NCI-H510A treated with DMSO at 0.1 percent for 48 hours (cell line): ENCODE measurements at regions not wholly inside any gene's neighbourhood (a gene's known extent, or its start where the extent isn't known, plus 50 kb on each side); places are given as distances from the start of the nearest gene placed in this dataset.
"Not testable (repeated sequence)": the region's sequence is repeated elsewhere in the genome, so short reads cannot be mapped to it uniquely, and the experiment has no call there.

Experiments used
- DNase-seq: peaks from one replicate; lab custom pipeline; 2025; lab: John Stamatoyannopoulos, UW

- no peak for DNase-seq
Observed at GRCh38 chr13:76349700-76350099, 536.5 kb downstream of the KCTD12 start.

DNA sequence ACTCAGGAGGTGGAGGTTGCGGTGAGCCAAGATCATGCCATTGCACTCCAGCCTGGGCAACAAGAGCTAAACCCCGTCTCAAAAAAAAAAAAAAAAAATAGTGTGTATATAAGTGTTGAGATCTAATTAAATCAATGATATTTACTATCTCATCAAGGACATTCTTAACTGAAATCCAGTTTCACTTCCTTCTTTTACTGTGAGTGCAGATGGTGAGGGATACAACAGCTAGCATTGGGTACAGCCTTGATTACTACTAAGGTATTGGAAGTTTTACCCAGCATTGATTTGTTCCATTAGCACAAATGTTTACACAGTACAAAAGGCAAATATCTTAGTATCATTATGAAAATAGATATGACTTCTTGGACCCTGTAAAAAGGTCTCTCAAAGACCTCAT lies 546.6 kb downstream of the KCTD12 start:
- DNase-seq = no peak

DNA sequence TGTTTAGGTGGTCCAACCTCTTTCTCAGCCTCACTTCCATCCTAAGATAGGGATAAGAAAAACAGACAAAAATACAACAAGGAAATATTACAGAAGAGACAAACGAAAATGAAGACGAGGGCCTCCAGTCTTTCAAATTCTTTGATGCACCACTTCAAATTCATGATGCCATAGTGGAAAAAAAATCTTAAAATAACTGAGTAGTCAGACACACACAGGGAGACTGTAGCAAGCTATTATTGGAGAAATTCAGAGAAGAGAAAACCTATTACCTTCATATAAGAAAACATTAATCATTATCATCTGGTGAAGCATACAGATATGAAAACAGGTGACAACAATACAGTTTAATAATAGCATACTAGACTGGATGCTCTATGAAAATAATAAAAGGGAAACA lies 548.2 kb downstream of the KCTD12 start:
- no peak for DNase-seq

DNA sequence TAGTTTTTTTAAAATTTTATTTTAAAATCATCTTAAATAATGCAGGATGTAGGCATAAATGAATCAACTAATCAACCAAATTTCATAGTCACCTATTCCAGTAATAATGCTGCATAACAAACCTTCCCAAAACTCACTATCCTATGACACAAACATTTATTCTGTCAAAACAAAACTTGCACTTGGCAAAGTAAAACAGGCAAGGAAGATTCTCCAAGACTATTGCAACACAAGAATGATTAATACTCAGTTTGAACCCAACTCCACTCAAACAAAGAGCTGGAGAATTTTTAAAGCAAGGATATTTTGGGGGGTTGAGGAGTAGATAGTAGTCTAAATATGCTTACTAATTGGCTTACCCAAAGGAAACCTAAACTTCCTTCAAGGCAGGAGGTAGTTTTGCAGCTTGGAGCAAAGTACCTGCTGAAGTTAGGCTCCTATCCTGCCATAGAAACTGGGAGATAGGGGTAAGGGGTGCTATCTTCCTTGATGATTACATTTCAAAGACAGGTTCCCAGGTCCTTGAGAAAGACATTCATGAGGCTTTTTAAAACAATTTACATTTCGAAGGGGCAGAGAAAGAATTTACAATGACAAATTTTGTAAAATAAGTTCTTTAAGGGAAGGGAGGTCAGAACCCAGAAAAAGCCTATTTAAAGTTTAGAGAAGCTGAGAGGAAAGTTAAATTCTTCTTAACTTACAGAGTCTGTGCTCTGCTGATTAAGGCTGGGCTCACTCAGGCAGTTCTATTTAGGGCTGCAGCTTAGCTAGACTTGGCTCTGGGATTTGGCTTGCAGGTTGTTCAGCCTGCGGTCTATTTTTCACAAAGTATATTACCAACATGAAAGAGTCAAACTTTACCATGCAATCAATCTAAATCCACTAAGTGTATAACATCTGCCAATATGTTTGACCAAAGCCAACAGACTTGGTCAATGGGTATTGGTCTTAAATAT lies 549.0 kb downstream of the KCTD12 start:
- no peak for DNase-seq

DNA sequence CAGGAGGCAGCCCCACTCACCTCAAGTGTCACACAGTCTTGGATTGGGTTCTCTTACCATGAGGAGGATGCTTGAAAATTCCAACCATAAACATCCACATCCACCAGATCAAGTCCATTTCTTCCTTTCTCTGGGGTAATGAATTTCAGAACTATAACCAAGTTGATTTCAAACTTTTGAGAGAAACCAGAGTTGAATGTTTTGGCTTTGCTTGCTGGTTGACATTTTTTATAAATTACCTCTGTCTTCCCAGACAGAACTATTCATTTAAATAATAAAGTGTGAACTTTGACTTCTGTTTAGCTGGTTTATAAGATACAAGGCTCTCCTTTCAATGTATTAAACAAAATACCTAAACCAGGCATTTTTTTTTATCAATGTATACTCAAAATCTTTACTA lies 550.7 kb downstream of the KCTD12 start:
- no peak for DNase-seq

DNA sequence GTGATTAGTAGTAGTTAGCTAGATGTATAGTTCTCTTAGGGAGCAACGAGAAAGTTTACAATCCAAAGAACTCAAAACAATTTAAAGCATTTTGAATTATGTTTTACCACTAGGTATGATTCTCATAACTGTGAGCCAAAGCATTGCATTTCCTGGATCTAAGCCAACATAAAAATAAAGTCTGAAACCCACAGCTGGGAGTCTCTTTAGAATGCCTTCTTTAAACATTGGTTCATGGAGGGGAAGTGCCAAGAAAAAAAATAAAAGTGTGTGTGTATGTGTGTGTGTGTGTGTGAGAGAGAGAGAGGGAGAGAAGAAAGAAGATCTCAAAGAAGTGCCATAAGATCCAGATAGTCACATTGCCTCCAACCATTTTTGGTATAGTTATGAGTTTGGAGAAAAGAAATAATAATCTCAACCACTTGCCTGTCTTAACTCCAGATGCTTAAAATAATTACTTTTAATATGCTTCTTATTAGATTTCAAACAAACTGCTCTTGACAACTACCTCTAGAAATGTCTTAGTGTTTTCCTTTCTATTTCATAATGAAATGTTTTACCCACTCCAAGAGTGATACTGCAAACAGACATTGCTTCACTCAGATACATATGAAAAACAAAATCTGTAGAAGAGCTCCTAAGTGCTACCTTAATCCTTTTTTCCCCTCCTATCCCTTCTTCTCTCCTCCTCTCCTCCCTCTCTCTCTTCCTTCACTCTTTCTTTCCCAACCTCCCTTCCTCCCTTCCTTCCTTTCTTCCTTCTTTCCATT lies 554.1 kb downstream of the KCTD12 start:
- no peak for DNase-seq

DNA sequence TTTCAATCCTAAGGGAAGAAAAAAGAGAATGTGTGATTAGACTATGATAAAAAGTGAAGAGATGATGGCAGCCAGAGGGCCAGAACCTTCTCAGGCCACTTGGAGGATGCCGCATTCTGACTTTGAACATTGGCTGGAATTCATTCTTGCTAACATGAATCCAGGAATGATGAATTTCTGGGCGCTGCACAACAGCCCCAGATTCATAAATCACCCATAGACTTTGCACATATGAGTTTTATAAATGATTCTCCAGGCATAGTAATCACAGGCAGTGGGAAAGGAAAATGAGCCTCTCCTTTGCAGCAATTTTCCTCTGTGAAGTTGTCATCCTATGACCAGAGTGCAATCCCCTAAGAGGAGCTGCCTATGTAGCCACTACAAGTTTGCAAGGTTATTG lies 555.4 kb downstream of the KCTD12 start:
- no peak for DNase-seq

DNA sequence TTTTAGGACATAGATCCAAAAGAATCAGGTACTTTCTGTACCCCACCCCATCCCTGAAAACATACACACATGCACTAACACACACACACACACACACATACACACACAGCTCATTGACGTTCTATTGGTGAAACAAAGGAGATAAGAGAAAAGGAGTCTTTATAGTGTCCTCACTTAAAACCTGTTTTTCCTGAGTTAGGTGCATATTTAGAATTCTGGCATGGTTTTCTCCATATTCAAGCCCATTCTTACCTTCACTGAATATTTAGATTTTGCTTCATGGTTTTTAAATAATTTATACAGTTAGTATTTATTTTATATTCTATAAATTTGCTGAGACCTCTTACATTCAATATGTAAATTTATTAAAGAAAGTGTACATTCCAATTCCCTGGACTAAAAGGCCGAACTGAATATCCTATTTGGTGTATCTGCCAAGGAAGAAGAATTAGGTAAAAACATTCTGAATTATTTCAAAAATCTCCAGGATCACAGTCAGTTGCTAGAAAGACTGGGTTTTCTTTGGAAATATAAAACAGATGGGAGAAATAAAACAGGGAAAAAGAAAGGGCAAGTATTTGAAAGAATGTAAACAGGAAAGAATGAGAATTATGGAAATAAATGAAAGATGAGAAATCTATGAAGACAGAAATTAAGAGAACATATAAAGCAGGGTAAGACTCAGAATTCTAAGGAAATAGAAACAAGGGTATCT lies 556.2 kb downstream of the KCTD12 start:
- no peak for DNase-seq

GRCh38 chr13:76329004-76329403 lies 557.2 kb downstream of the KCTD12 start:
- DNase-seq = no peak

- DNase-seq = no peak
Observed at GRCh38 chr13:76326343-76326742, 559.9 kb downstream of the KCTD12 start.

DNA sequence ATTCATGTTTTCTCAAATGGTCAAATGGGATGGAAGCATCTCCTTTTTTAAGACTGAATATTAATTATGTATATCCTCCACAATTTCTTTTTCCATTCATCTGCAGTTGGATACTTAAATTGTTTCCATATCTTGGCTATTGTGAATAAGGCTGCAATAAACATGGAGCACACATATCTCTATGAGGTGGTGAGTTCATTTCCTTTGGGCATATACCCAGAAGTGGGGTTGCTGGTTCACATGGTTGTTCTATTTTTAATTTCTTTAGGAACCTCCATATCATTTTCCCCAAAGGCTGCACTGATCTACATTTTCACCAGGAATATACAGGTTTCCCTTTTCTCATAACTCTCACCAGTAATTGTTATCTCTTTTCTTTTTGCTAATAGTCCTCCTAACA lies 566.3 kb downstream of the KCTD12 start:
- DNase-seq = no peak

- no peak for DNase-seq
Observed at GRCh38 chr13:76316998-76317527, 569.1 kb downstream of the KCTD12 start.

- DNase-seq = no peak
Observed at GRCh38 chr13:76314495-76314894, 571.7 kb downstream of the KCTD12 start.

DNA sequence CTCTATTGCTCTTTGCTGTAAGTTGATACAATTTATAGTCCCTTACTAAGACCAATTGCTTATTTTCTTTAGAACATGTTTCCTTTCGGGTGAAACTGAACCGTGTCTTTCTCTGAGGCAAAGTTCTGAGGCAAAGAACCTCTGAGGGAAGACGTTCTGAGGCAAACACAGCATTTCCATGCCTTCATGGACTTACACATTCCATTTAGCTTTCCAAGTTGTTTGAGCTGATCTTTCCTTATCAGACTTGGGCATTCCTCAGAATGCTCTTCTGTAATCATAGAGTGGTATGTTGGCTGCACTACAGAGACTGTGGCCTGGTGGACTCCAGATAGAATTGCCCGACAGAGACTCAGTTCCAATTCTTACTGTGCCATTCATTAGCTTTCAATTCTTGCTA lies 579.1 kb downstream of the KCTD12 start:
- DNase-seq = no peak

DNA sequence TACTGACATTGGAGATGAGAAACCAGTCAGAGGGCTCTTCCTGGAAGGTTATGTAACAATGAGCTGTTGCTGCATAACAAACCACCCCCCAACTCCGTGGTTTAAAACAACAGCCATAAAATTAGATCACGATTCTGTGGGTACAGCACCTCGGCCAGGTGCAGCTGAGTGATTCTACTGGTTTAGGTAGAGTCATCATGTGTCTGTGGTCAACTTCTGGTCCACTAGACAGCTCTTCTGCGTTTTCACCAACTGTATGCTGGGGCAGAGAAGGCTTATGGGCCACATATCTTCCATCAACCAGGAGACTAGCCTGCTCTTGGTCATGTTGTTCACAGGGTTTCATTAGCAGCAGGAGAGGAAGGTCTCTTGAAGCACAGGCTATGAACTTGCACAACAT lies 585.5 kb downstream of the KCTD12 start:
- DNase-seq = no peak

GRCh38 chr13:76297331-76297730 lies 588.9 kb downstream of the KCTD12 start:
- no peak for DNase-seq

- no peak for DNase-seq
Observed at GRCh38 chr13:76296751-76297150, 589.5 kb downstream of the KCTD12 start.

- not testable (repeated sequence) for DNase-seq
Observed at GRCh38 chr13:76295020-76295419, 591.2 kb downstream of the KCTD12 start.

GRCh38 chr13:76293751-76294150 lies 592.5 kb downstream of the KCTD12 start:
- DNase-seq = no peak

GRCh38 chr13:76293346-76293745 lies 592.9 kb downstream of the KCTD12 start:
- DNase-seq = no peak

DNA sequence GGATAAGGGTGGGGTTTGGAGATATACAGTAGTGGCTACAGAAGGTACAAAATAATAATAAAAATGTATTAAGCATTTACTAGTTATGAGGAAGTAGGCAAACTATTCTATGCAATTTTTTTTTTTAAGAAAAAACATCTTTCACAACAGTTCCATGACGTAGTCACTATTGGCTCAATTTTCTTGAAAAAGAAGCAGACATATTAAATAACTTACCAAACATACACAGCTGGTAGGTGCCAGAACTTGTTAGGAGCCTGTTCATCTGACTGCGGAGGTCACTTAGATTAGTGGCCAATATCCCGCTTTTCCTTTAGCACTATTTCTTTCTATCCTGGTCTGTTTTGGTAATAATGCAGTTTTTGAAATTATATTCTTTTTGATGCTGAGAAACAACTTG lies 593.5 kb downstream of the KCTD12 start:
- no peak for DNase-seq

GRCh38 chr13:76292031-76292430 lies 594.2 kb downstream of the KCTD12 start:
- no peak for DNase-seq
